GM23338 (cell line): ENCODE measurements at regions not wholly inside any gene's neighbourhood (a gene's known extent, or its start where the extent isn't known, plus 50 kb on each side); places are given as distances from the start of the nearest gene placed in this dataset.

Experiments used
- CTCF ChIP-seq, 2 experiments: fragments of 200-600 bp in 1 of 2; sonication (generic) in 1 of 2; conservative IDR thresholded peaks; 2 replicates each; pipeline versions ENCODE4 v1.5.1 to v1.6.1; 2016 to 2017; ENCODE audit warnings: antibody characterized with exemption in 2 of 2, low read depth in 2 of 2, mild to moderate bottlenecking in 2 of 2, moderate library complexity in 1 of 2
- EZH2phosphoT487 ChIP-seq: fragments of 200-600 bp; sonication (generic); IDR thresholded peaks from one replicate; pipeline ENCODE4 v1.8.1; 2018; ENCODE audit warnings: antibody characterized with exemption; ENCODE audit not compliant: unreplicated experiment
- JUNB ChIP-seq: IDR thresholded peaks from one replicate; pipeline ENCODE4 v1.6.1; 2016; ENCODE audit warnings: antibody characterized with exemption; ENCODE audit not compliant: unreplicated experiment
- POLR2AphosphoS5 ChIP-seq: IDR thresholded peaks from 2 replicates; pipeline ENCODE4 v1.6.1; 2016; ENCODE audit warnings: antibody characterized with exemption, low read depth
- REST ChIP-seq: IDR thresholded peaks from one replicate; pipeline ENCODE4 v1.6.1; 2018; ENCODE audit warnings: antibody characterized with exemption; ENCODE audit not compliant: unreplicated experiment
- STAT1 ChIP-seq: IDR thresholded peaks from one replicate; pipeline ENCODE4 v1.6.1; 2016; ENCODE audit warnings: antibody characterized with exemption; ENCODE audit not compliant: unreplicated experiment

GRCh38 chr12:86948851-86949250, 692.7 kb upstream of the MGAT4C start:
- TF ChIP-seq CTCF (conservative IDR thresholded peaks at IDR 0.05; ENCODE audit: low read depth in 2 of 2) (no peak), JUNB (no peak), STAT1 (no peak), EZH2phosphoT487 (no peak), REST (no peak), POLR2AphosphoS5 (no peak)
